ENCODE measurements at regions not wholly inside any gene's neighbourhood (a gene's known extent, or its start where the extent isn't known, plus 50 kb on each side); places are given as distances from the start of the nearest gene placed in this dataset.

DNA sequence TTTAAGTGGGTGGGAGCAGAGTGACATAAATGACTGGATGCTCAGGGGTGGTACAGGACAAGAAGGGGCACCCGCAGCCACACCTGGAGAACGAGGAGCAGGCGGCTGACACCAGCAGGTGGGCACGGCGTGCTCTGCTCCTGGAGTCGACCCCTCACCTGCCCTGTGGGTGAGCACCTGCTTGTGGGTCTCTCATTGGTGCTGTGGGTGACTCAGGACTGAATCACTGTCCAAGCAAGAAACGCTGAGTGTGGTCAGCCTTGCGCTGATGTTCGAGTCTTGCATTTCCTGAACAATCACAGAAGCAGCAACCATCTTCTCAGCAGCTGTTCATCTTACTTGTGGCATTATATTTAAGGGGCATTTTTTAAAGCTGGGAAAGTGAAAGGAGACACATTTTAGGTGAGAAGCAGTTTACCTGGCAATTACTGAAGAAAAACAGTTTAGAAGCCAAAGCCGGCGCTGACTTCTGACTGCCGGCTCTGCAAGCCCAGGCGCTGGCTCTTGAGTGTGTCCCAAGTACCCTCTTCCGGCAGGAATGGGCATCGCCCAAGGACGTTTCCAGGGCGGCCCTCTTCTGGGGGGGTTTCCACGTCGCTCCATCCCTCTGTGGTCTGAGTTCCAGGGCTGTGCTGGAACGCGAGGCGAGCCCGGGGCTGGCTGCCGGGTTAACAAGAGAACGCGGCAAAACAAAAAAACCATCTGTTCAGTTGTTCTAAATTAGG, 145.2 kb upstream of the PFKP start:
- no peak overlapping the region for H3K4me3 Mint-ChIP-seq (ENCODE audit: unreplicated experiment)
- H3K4me1 Mint-ChIP-seq (ENCODE audit: insufficient read depth, unreplicated experiment): peaks cover 6% of the 10 kb centered on the region
- no peak overlapping the region for H3K27ac Mint-ChIP-seq (ENCODE audit: low read depth, unreplicated experiment)
- DNase-seq (ENCODE audit: unreplicated experiment): no peak
- no TSS peak for BruUV-seq (replicated peaks)
- no peaks in the 10 kb centered on the region for H3K9me3 Mint-ChIP-seq (ENCODE audit: unreplicated experiment)
- ChIA-PET POLR2A (no interaction called here), CTCF (interaction anchor here (0.7 kb wide), 1 partner anchor 9 kb away, joined by 3 read pairs; no protein-coding TSS in a partner anchor)
- H3K27me3 Mint-ChIP-seq (ENCODE audit: insufficient read depth, unreplicated experiment): peaks cover 71% of the 10 kb centered on the region
- H3K36me3 Mint-ChIP-seq (ENCODE audit: insufficient read depth, unreplicated experiment): no peaks in the 10 kb centered on the region
- TF ChIP-seq, protein P1, sequence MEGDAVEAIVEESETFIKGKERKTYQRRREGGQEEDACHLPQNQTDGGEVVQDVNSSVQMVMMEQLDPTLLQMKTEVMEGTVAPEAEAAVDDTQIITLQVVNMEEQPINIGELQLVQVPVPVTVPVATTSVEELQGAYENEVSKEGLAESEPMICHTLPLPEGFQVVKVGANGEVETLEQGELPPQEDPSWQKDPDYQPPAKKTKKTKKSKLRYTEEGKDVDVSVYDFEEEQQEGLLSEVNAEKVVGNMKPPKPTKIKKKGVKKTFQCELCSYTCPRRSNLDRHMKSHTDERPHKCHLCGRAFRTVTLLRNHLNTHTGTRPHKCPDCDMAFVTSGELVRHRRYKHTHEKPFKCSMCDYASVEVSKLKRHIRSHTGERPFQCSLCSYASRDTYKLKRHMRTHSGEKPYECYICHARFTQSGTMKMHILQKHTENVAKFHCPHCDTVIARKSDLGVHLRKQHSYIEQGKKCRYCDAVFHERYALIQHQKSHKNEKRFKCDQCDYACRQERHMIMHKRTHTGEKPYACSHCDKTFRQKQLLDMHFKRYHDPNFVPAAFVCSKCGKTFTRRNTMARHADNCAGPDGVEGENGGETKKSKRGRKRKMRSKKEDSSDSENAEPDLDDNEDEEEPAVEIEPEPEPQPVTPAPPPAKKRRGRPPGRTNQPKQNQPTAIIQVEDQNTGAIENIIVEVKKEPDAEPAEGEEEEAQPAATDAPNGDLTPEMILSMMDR (IDR thresholded peaks at IDR 0.05; ENCODE audit: unreplicated experiment): no peak
- intact Hi-C loops (cut with micrococcal nuclease): no loop called here

DNA sequence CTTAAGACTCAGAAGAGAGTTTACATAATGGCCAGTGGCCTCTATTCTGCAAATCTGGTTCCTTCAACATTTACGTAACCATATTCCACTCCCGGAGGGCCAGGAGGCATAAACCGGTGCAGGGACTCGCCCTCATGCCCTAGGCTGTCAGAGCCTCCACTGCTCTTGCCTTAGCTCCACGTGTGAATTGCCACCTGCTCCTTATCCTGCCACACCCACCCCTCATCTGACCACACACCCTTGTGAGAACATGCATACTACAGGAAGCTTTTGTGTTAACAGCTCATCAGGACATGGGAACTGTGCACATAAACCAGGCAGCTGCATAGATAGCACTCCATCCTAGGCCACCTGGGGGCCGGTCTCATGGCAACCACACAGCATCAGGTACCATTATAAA, 146.7 kb upstream of the PFKP start:
- no peaks in the 10 kb centered on the region for H3K9me3 Mint-ChIP-seq (ENCODE audit: unreplicated experiment)
- H3K27me3 Mint-ChIP-seq (ENCODE audit: insufficient read depth, unreplicated experiment): peaks cover 65% of the 10 kb centered on the region
- POLR2A ChIA-PET: no interaction called here
- no peak overlapping the region for H3K4me3 Mint-ChIP-seq (ENCODE audit: unreplicated experiment)
- intact Hi-C loops (cut with micrococcal nuclease): no loop called here
- BruUV-seq (replicated peaks): no TSS peak
- H3K27ac Mint-ChIP-seq (ENCODE audit: low read depth, unreplicated experiment): no peak overlapping the region
- peaks cover 4% of the 10 kb centered on the region for H3K4me1 Mint-ChIP-seq (ENCODE audit: insufficient read depth, unreplicated experiment)
- TF ChIP-seq, protein P1 (IDR thresholded peaks at IDR 0.05; ENCODE audit: unreplicated experiment): no peak
- no peak for DNase-seq (ENCODE audit: unreplicated experiment)
- H3K36me3 Mint-ChIP-seq (ENCODE audit: insufficient read depth, unreplicated experiment): no peaks in the 10 kb centered on the region
- CTCF ChIA-PET: interaction anchor here (0.9 to 1.3 kb wide), 2 partner anchors 17 to 57 kb away, joined by 3 to 6 read pairs; no protein-coding TSS in a partner anchor

DNA sequence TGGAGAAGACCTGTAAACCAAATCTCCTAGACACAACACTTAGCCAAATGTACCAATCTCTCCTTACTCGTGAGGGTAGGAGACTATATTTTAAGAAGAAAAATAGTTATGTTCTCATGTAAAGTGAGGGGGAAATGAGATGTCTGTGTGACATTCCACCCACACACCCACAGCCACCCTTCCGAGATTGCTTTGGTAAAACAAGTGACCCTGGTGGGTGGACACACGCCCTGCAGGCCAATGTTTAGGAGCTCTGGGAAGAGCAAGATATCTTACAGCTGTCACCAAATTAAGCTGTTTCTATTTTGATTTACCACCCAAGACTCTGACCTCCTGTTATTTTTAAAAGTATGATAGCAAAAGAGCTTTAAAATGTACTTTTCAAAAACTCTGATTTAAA, 147.2 kb upstream of the PFKP start:
- Mint-ChIP-seq H3K4me3 (ENCODE audit: unreplicated experiment) (no peak overlapping the region), H3K9me3 (ENCODE audit: unreplicated experiment) (no peaks in the 10 kb centered on the region), H3K27ac (ENCODE audit: low read depth, unreplicated experiment) (no peak overlapping the region), H3K4me1 (ENCODE audit: insufficient read depth, unreplicated experiment) (no peaks in the 10 kb centered on the region), H3K27me3 (ENCODE audit: insufficient read depth, unreplicated experiment) (peaks cover 65% of the 10 kb centered on the region), H3K36me3 (ENCODE audit: insufficient read depth, unreplicated experiment) (no peaks in the 10 kb centered on the region)
- TF ChIP-seq, protein P1 (IDR thresholded peaks at IDR 0.05; ENCODE audit: unreplicated experiment): no peak
- BruUV-seq (replicated peaks): no TSS peak
- no peak for DNase-seq (ENCODE audit: unreplicated experiment)
- intact Hi-C loops (cut with micrococcal nuclease): no loop called here
- ChIA-PET CTCF (interaction anchor here (1.3 kb wide), 1 partner anchor 58 kb away, joined by 6 read pairs; no protein-coding TSS in a partner anchor), POLR2A (no interaction called here)

DNA sequence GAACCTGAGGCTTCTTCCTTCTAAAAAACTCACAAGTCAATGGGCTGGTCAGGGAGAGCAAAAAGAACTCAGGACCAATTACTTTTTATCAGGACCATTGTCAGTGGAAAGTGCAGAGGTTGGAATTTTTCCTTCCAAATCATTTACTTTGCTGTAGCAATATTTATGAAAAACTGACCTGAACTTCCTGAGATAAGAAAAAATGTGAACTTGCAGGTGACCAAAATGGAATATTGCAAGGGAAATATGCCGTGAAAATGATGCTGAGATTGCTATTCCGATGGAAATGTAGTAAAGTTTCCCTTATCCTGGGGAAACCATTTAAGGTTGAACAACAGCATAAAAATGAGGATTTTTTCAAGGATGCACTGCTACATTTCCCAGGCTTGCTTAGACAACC, 148.3 kb upstream of the PFKP start:
- Mint-ChIP-seq H3K4me1 (ENCODE audit: insufficient read depth, unreplicated experiment) (no peaks in the 10 kb centered on the region), H3K9me3 (ENCODE audit: unreplicated experiment) (no peaks in the 10 kb centered on the region), H3K36me3 (ENCODE audit: insufficient read depth, unreplicated experiment) (no peaks in the 10 kb centered on the region), H3K4me3 (ENCODE audit: unreplicated experiment) (no peak overlapping the region), H3K27me3 (ENCODE audit: insufficient read depth, unreplicated experiment) (peaks cover 66% of the 10 kb centered on the region), H3K27ac (ENCODE audit: low read depth, unreplicated experiment) (no peak overlapping the region)
- no TSS peak for BruUV-seq (replicated peaks)
- DNase-seq (ENCODE audit: unreplicated experiment): no peak
- CTCF ChIA-PET: no interaction called here
- TF ChIP-seq, protein P1 (IDR thresholded peaks at IDR 0.05; ENCODE audit: unreplicated experiment): no peak
- intact Hi-C loops (cut with micrococcal nuclease): no loop called here
- POLR2A ChIA-PET: no interaction called here

All from MCF 10A (cell line).